ENCODE measurements at regions not wholly inside any gene's neighbourhood (a gene's known extent, or its start where the extent isn't known, plus 50 kb on each side); places are given as distances from the start of the nearest gene placed in this dataset.

DNA sequence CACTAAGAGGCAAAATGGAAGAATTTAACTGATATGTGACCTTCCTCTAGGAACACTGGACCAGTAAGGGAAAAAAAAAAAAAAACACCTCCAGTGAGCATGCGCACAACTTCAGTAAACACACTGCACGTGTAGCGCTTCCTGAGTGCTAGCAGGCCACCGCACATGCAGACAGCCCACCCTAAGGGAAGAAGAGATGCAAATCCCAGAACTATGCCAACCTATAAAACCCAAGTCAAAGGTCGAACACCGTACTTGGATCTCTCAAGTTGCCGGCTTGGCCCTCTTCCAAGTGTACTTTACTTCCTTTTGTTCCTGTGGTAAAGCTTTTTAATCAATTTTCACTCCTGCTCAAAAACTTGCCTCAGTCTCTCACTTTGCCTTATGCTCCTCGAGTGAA is 64.5 kb upstream of the CADPS start:
- no peak for TF ChIP-seq EZH2phosphoT487 (IDR thresholded peaks at IDR 0.05; ENCODE audit: borderline replicate concordance)
- no peak for TF ChIP-seq POLR2AphosphoS5 (IDR thresholded peaks at IDR 0.05; ENCODE audit: low read depth, low read length)
